ENCODE measurements at regions not wholly inside any gene's neighbourhood (a gene's known extent, or its start where the extent isn't known, plus 50 kb on each side); places are given as distances from the start of the nearest gene placed in this dataset.

DNA sequence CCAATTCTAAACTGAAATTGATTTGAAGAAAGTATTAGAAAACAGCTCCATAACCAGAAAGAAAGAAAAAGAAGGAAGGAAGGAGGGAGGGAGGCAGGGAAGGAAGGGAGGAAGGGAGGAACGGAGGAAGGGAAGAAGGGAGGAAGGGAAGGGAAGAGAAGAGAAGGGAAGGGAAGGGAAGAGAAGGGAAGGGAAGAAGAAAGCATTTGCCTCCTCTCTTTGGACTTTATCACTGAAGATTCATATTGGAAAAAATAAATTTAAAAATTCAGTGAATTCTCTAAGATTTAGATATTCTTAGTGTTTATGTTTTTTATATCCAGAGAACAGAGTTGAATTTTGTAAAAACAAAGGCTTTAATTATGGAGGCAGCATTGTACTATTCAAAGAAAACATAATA lies 68.5 kb upstream of the NXT1 start:
- DNase-seq (ENCODE audit: low read depth in 3 of 3, low spot score in 2 of 3) = no peak

DNA sequence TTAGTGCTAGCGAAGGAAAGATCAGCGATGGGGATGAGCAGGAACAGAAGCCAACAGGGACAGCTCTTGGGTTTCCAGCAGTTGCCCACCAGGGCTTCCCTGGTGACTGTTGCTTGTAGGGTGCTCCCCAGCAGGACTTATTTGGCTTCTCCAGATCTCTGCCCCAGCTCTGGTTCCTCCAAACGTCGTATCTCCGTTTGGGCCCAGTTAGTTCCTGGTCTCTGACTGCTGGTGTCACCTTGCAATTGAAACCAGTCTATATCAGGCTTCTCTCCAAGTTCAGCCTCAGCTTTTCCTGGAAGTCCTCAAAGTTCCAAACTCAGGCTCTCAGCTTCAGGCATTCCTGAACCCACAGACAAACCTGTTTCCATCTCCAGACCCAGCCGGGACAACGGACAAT lies 70.8 kb upstream of the NXT1 start:
- no peak for DNase-seq (ENCODE audit: low read depth in 3 of 3, low spot score in 2 of 3)

DNA sequence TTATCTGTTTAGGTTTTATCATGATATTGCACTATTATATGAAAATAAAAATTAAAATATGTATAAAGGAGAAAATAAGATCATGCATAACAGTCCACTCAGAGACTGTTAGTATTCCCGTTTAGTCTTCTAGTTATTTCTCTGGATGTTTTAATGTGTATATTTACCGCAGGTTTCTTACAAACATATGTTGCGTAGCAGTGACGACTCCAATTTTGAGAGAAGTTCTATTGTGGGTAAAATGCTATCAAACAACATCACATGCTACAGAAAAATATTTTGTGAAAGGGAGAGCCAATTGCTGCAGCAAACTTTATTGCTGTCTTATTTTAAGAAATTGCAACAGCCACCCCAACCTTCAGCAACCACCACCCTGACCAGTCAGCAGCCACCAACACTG lies 72.4 kb upstream of the NXT1 start:
- no peak for DNase-seq (ENCODE audit: low read depth in 3 of 3, low spot score in 2 of 3)

DNA sequence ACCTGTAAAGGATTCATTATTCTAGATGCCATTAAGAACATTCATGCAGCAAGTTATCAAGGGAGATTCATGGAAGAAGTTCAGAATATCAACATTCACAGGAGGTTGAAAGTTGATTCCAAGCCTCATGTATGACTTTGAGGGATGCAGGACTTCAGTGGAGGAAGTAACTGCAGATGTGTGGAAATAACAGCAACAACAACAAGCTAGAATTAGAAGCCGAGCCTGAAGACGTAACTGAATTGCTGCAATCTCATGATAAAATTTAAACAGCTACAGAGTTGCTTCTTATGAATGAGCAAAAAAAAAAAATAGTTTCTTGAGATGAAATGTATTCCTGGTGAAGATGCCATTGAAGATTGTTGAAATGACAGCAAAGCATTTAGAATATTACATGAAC lies 73.3 kb upstream of the NXT1 start:
- no peak for DNase-seq (ENCODE audit: low read depth in 3 of 3, low spot score in 2 of 3)

DNA sequence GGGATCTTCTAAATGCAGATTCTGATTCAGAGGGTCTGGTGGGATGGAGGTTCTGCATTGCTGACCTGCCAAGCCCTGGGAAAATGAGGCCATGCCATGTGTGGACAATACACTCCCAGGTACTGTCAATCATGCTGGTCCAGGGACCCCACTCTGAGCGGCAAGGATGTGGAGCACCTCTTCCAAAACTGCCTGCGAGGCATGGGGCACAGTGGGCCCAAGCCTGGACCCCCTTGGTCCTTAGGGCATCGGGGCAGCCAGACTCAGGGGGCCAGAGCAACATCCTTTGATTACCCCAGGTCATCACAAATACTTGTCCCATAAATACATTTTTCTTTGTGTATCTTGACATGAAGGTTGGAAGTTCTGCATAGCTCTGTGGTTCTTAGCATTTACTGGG lies 76.8 kb upstream of the NXT1 start:
- DNase-seq (ENCODE audit: low read depth in 3 of 3, low spot score in 2 of 3) = no peak

DNA sequence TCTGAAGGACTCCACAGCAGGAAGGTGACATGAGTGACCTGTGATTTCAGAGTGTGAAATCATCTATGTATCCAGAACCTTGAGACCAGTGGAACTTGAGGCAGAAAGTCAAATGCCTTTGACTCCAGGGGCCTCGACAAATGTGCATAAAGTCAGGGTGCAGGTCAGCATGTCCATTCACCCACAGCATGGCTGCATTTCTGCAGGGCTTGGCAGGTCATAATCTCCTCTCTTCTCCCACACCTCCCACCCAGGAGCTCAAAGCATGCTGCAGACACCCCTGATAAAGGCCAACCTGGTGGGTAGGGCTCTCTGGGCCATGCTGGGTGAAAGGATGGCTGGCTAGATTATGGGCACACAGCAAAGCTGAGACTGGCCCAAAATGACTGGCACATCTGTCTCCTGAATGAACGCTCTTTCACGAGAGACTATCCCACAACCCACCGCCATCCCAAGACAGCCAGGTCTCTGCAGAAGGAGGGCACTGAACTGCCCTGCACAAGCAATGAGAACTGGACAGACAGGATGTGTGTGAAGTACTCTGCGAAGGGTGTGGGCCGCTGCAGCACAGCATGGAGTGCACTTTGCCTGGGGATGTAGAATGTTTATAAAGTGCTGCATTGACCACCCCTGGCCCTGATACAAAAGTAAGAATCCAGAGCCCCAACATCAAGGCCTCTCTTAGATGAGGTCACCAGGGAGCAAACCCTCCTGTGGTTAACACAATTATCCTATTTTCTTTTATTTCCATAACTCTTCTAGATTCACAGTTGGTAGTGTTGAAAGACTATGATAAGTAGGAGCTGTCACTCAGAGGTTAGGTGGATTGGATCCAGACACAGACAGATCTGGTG lies 78.2 kb upstream of the NXT1 start:
- no peak for DNase-seq (ENCODE audit: low read depth in 3 of 3, low spot score in 2 of 3)

DNA sequence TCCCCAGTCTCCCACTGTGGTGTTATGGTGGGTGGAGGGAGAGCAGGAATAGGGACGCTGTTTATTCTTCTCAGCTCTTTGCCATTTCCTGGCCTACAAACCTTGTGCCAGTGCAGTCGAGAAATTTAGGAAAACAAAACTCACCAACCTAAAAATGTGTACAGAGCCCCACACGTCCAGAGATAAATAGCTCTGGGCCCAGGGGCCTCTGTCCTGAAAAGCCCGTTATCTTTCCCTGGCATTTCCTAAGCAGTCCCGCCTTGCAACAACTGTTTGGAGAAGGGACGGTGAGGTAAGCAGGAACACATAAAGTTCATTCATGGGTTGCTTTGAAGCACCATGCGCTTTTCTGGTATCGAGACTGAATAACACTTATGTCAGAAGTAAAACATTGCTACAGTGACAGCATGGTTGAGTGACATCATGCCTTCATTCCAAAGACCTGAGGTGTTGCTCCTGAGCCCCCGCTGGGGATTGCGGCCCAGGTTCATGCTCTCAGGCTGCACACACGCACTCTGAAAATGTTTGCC lies 80.1 kb upstream of the NXT1 start:
- DNase-seq (ENCODE audit: low read depth in 3 of 3, low spot score in 2 of 3) = no peak

DNA sequence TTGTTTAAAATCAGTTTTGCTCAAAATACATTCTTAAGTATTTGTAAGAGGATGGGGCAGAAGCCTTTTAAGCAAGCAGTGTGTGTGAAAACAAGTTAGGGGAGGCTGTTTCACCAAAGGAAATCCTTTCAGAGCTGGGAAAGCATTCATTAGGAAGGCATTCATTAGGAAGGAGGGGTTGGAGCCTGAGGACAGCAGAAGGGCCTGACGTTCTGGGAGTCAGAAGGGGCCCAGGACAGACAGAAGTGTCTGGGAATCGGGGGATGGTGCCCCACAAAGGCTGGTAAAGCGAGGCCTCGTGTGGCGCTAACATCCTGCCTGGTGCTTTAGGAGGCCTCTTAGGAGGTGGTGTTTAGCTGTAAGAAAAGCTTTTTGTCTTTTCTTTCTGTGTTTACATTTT lies 80.6 kb upstream of the NXT1 start:
- DNase-seq (ENCODE audit: low read depth in 3 of 3, low spot score in 2 of 3) = no peak

DNA sequence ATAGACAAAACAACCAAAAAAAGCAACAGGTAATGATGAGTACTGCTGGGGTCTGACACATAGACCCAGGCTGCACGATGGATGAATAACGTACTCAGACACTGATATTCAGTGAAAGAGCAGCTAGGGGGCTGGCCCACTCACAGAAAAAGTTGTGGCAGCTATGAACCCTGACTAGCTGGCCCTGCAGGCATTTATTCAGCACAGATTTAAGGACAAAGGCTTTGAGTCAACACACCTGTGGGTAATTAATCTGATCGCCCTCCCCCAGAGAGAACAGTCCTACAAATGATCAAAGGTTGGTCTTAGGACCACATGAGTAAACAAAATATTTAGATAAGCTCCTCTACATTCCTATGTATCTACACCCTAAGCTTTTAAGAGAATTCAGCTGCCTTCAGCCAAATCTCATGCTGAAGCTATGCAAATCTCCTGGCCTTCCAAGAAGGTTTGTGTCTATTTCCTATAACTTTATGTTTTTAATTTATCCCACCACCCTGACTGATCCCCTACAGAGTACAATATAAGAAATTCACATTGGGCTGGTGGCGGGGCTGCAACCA lies 81.7 kb upstream of the NXT1 start:
- no peak for DNase-seq (ENCODE audit: low read depth in 3 of 3, low spot score in 2 of 3)

DNA sequence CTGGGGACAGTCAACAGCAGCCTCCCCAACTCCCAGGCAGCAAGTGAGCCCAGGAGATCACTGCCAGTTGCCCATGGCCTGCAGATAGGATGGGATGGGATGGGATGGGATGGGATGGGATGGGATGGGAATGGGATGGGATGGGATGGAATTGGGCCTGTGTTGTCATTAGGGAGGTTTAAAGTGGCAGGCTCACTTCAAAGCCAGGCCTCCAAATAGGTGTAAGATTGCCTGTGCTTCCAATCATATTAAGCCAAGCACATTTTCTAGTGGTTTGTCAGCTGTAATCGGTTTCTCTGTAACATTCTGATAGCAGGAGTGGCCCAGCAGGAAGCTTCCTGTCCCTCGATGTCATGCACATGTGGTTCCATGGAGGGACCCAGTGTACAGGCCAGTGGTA lies 82.7 kb upstream of the NXT1 start:
- DNase-seq (ENCODE audit: low read depth in 3 of 3, low spot score in 2 of 3) = no peak

DNA sequence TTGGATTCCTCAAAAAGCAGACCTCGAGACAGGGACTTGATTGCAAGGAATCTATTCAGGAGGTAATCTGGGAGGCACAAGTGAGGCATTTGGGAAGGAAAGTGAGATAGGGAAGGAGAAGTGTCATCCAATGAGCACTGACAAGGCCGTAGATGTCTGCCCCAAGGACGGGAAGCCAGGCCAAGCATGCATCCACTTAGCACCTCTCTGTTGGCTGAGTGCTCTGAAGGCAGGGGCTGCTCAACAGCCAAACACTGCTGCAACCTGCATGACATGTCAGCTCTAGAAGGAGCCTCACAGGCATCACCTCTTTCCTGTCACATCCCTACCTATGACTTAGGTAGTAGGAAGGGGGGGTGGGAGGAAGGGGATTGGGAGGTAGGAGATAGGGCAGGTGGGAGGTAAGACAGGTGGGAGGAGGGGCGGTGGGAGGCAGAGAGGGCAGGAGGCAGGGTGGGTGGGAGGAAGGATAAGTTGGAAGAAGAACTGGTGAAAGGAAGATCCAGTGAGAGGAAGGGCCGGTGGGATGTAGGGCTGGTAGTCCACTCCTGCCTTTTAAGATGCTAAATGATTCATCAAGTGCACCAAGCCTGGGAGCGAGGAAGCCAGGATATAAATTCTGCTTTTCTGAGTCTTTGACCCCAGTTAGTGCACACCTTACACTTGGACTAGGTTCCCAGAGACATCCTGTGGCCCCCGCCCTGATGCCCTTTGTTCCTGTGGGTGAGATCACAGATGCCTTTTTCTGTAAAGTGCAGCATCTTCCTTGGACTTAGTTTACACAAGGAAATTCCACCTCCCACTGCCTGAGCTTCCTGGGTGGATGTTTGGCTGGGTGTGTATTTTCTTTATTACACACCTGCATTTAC lies 83.8 kb upstream of the NXT1 start:
- no peak for DNase-seq (ENCODE audit: low read depth in 3 of 3, low spot score in 2 of 3)

DNA sequence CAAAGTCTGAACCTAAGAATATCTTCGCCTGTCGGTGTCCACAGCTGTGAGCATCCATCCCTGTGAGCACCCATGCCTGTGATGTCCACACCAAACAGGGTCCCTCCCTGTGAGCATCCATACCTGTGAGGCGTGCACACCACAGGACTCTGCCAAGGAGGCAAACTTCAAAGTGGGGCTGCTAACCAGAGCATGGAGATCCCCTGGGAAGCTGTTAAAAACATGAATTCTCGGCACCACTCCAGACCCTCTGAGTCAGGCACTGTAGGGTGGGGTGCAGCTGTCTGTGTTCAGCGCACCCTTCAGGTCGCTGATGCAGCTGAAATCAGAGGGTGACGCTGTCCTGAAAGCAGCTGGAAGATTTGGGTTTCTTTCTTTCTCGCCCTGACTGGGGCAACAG lies 85.4 kb upstream of the NXT1 start:
- DNase-seq (ENCODE audit: low read depth in 3 of 3, low spot score in 2 of 3) = no peak

DNA sequence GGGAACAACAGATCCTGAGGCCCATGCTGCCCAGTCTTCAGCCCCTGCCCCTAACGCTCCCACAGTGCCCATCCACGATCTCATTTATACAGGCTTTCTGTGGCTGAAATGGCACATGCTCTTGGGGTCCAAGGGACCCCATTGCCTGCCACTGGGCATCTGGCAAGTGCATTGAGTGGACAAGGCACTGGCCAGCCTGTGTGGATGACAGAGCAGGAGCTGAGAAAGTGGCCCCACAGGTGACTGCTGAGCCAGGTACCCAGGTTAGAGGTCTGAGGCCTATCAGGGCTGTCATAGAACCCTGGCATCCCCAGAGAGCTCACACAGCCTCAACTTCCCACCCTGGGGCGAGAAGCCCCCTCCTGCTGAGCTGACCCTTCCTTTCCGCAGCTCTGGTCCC lies 86.0 kb upstream of the NXT1 start:
- DNase-seq (ENCODE audit: low read depth in 3 of 3, low spot score in 2 of 3) = no peak

DNA sequence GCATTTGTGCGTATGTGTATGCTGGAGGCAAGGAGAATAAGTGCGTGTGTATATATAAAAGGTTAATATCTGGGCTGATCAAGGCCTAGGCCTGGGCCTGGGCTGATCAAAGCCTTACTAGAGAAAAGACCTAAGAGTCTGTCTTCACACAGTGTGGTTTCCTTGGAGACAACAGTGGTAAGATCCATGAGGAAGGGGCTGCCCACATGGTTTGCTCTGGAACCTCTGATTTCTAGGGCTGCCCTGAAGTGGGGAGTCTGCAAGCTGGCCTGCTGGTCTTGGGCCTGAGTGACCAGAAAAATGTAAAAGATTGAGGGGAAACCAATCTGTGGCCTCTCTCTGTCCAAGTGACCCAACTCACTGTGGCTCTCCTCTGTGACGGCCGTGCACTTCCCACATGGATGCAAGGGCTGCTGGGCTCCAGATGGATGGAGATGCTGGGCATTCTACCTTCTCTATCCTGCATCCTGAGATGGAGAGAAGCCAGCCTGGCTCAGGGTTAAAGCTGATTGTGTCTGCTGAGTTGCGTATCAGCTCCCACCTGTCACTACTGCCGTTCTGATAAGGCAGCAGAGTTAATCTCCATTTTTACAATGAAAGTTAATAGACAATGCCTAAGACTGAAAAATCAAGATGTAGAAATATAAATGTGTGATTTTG lies 90.3 kb upstream of the NXT1 start:
- DNase-seq (ENCODE audit: low read depth in 3 of 3, low spot score in 2 of 3) = no peak

DNA sequence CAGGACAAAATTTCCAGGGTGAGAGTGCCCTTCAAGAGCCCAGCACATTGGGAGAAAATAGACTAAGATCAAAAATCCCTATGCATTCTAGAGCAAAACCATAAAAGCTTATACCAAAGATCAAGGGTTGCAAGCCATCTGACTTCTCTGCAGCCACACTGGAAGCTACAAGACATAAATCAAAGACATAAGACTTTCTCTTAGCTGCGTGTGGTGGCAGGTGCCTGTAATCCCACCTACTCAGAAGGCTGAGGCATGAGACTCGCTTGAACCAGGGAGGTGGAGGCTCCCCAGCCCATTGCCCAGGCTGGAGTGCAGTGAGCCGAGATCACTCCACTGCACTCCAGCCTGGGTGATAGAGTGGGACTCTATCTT lies 91.9 kb upstream of the NXT1 start:
- no peak for DNase-seq (ENCODE audit: low read depth in 3 of 3, low spot score in 2 of 3)

DNA sequence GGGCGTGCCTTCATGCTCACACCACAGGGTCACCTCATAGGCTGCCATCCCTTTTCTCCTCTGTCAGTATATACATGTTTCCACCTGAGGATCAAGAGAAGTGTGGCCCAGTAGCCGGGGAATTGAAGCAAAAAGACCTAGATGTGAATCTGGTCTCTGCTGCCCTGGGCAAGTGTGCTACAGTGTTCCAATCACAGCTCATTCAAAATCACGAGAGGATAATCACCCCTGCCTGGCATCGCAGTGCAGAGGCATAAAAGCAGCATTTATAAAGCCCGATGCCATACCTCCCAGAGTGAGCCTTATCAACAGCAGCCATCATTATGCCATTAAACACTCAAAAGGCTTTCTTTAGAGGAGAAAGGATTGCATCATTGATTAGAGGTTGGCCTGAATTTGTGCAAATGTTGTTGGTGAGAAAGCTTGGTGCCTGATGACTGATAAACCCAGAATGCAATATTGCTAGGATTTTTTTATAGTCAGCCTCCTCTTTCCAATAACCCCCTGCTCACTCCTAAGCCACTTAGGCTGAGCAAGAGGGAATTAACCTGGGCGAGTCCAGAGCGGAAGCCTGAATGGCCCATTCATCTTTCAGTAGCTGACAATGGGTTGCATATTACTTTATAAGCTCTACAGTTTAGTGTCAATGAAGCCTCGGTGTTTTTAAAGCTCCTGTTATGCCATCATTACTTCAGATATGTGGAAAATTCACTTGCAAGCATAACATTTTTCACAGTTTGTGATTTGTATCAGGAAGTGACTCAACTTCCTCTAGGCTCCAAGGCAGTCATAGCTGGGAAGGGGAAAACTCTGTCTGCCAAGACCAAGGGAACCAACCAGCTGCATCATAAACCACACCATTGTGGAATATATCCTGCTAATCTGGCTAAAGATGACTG lies 92.5 kb upstream of the NXT1 start:
- DNase-seq (ENCODE audit: low read depth in 3 of 3, low spot score in 2 of 3) = no peak

DNA sequence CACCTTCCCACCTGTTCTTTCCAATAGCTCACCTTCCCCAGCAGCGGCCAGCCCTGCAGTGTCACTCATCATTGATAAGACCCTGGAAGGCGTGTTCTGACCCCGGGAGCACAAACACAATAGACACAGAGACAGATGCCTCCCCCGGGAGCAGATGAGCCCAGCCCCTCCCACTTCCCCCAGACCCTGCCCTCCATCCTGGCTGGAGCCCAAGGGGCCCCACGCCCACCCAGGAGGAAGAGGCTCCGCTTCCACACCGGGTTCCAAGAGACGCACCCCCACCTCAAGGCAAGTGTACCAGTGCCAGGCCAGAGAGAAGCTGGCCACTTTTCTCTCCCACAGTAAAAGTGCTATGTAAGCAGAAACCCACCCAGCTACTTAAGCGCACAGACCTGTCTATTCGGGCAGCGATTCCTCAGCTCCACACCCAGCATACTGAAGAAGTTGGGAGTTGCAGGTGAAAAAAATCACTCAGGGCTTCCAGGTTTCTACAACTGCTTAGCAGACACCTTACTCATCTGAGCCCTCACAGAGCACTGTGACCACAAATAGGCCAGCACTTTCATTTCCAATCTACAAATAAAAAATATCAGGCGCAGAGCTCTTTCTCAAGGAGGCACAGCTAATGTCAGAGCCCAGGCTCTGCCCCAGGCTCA lies 93.4 kb upstream of the NXT1 start:
- no peak for DNase-seq (ENCODE audit: low read depth in 3 of 3, low spot score in 2 of 3)

DNA sequence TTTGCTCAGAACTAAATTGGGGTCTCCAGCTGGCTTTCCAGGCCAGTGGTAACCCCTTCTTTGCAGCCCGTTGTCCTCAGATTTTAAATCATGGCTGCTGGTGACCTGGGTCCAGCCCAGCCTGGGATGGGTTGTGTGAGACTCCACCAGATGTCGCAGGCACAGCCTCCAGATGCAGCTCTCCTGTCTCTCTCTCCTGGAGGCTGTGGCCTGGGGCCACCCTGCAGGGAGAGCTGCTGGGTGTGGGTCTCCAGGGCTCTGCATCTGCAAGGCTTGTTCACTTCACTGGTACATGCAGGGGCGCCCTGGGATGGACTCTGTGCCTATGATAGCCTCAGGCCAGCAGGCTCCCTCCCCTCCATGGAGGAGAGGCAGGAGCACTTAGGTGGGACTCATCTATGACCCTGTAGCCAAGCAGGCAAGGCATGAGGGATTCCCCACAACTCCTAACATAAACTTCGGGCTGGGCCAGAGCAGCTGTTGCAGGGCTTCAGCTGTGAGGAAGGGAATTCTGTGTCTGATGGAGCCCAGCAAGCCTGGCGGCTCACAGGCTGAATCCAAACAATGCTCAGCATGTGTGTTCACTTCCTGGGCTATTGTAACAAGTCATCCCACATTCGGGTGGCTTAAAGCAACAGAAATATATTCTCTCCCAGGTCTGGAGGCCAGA lies 94.7 kb upstream of the NXT1 start:
- DNase-seq (ENCODE audit: low read depth in 3 of 3, low spot score in 2 of 3) = no peak

DNA sequence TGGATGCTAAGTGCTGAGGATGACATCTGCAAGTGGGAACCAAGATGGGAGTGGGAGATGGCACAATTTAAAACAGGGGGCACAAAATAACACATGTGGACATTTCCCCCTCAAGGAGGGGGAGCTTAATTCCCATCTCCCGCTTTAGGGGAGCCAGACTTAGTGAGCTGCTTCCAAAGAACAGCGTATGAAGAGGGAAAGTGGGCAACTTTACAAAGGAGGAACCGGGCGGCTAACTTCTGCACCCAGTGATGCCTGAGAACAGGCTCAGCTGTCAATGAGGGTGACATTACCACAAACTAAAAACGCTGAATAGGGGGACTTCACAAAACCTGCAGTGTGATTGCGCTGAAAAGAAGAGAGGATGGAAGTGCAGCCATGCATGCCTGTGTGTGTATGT lies 95.5 kb upstream of the NXT1 start:
- DNase-seq (ENCODE audit: low read depth in 3 of 3, low spot score in 2 of 3) = no peak

All from right renal cortex interstitium (tissue), 3 donors.